ENCODE measurements at regions not wholly inside any gene's neighbourhood (a gene's known extent, or its start where the extent isn't known, plus 50 kb on each side); places are given as distances from the start of the nearest gene placed in this dataset.

DNA sequence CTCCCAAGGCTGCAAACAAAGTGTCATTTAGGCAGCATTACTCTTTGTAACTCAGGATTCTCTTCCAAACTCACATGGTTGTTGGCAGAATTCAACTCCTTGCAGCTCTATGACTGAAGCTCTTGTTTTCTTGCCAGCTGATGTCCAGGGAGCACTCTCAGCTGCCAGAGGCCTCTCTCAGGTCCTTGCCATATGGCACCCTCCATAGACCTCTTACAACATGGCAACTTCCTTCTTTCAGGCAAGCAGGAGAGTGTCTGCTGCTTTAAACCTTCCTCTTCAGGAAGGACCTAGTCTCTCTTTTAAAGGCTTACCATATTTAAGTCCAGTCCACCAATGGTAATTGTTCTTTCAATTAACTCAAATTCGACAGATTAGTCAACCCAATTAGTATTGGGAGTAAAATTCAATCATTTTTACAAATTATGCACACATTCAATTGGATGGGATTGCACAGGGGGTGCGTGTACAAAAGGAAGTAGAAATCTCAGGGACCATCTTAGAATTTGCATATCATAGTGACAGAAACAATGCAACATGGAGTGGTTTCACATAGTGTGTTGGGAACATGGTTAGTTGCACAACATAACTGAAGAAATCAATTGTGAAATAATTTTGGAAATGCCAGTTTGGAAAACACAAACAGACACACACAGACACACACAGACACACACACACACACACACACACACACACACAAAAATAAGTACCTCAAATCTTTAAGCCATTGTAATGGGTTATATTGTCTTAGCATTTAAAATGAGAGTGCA lies 893.5 kb upstream of the ZEB2 start:
- TF ChIP-seq, protein P1, sequence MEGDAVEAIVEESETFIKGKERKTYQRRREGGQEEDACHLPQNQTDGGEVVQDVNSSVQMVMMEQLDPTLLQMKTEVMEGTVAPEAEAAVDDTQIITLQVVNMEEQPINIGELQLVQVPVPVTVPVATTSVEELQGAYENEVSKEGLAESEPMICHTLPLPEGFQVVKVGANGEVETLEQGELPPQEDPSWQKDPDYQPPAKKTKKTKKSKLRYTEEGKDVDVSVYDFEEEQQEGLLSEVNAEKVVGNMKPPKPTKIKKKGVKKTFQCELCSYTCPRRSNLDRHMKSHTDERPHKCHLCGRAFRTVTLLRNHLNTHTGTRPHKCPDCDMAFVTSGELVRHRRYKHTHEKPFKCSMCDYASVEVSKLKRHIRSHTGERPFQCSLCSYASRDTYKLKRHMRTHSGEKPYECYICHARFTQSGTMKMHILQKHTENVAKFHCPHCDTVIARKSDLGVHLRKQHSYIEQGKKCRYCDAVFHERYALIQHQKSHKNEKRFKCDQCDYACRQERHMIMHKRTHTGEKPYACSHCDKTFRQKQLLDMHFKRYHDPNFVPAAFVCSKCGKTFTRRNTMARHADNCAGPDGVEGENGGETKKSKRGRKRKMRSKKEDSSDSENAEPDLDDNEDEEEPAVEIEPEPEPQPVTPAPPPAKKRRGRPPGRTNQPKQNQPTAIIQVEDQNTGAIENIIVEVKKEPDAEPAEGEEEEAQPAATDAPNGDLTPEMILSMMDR (conservative IDR thresholded peaks at IDR 0.05; ENCODE audit: low read depth, low read length), result no peak
- no peak for DNase-seq (ENCODE audit: low read depth)
- no peak overlapping the region for H3K4me3 ChIP-seq (ENCODE audit: low read depth, low read length)

DNA sequence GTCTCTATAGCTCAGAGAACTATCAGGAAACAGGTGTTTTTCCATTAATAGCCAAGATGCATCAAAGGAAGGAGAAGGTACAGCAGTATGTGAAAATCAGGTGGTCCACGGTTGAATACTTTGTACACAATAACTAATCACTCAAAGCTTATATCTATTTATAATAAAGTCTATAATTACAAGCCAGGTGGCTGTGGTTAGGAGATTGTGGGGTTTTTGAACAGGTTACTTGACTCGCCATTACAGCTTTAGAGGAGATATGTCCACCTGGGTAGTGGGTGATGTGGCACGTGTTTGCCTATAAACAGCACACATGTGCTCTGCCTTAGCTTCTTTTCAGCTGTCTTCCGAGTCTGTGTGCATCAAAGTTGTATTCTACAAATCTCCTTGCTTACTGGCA lies 892.2 kb upstream of the ZEB2 start:
- H3K4me3 ChIP-seq (ENCODE audit: low read depth, low read length), result no peak overlapping the region
- DNase-seq (ENCODE audit: low read depth), result no peak
- TF ChIP-seq, protein P1 (conservative IDR thresholded peaks at IDR 0.05; ENCODE audit: low read depth, low read length), result no peak

DNA sequence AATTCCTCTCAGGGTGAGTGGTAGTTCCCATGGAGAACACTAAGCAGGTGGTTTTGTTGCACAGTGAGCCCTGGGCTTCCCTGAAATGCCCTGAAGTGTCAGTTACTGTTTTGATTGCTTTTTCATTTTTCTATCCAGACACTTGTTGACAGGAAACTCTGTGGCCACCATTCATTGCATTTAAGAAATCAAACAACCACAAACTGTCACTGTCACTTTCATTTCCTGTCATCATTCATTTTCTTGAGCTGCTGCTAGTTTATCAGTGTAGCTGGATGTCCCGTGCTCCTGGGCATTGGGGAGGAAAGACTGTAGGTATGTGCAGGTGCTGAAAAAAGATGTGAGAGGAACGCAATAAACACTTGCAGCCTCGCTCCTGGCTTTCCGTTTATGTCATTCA lies 891.6 kb upstream of the ZEB2 start:
- H3K4me3 ChIP-seq (ENCODE audit: low read depth, low read length), result no peak overlapping the region
- no peak for DNase-seq (ENCODE audit: low read depth)
- TF ChIP-seq, protein P1 (conservative IDR thresholded peaks at IDR 0.05; ENCODE audit: low read depth, low read length), result no peak

DNA sequence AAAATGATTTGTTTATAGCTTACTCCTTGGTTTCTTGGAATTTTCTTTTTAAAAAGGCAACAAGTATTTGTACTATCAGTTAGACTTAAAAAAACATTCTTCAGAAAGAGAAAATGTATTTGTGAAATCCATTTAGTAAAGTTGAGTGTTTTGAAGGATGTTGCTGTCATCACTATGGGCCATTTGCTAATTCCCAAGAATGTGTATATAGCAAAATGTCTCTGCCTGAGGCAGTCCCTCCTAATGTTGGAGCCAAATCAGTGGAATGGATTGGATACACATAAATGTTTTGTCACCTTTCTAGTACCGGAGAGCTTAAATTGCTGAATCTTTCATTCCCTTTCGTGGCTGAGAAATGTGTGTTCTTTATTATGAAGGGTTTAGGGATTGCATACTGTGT lies 890.2 kb upstream of the ZEB2 start:
- TF ChIP-seq, protein P1 (conservative IDR thresholded peaks at IDR 0.05; ENCODE audit: low read depth, low read length), result no peak
- H3K4me3 ChIP-seq (ENCODE audit: low read depth, low read length), result no peak overlapping the region
- no peak for DNase-seq (ENCODE audit: low read depth)

DNA sequence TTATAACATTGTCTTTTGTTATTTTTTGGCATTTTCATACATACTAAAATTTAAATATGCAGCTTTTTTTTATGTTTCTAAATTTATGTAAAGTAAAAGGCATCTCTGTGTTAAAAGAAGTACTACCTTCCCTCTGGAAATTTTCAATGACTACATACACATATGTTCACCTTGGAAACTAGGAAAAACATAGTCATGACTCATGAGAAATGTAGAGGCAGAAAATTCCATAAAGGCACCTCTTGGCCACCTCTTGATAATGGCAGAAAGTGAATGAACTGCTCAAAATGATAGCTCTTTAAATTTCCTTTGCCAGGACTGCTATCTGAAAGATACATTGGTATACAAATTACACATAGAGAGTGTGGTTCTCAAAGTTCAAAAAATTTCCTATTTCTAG lies 889.1 kb upstream of the ZEB2 start:
- H3K4me3 ChIP-seq (ENCODE audit: low read depth, low read length), result no peak overlapping the region
- TF ChIP-seq, protein P1 (conservative IDR thresholded peaks at IDR 0.05; ENCODE audit: low read depth, low read length), result no peak
- DNase-seq (ENCODE audit: low read depth), result no peak

DNA sequence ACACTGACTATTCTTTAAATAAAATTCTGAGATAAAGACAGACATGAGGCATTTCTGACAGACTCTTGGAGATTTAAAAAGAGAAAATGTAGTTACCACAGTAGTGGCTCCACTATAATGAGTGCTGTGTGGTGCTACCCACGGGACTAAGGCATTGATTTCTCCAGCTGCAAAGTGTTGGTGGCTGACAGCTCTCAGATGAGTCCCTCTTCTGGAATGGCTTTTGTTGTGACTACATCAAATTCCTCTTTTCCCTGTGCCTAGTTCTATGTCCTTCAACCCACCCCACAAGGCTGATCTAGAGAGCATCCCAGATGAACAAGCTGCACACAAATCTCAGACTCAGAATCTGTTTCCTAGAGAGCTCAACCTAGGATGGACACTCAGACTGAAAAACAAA lies 884.8 kb upstream of the ZEB2 start:
- DNase-seq (ENCODE audit: low read depth), result no peak
- H3K4me3 ChIP-seq (ENCODE audit: low read depth, low read length), result no peak overlapping the region
- TF ChIP-seq, protein P1 (conservative IDR thresholded peaks at IDR 0.05; ENCODE audit: low read depth, low read length), result no peak

DNA sequence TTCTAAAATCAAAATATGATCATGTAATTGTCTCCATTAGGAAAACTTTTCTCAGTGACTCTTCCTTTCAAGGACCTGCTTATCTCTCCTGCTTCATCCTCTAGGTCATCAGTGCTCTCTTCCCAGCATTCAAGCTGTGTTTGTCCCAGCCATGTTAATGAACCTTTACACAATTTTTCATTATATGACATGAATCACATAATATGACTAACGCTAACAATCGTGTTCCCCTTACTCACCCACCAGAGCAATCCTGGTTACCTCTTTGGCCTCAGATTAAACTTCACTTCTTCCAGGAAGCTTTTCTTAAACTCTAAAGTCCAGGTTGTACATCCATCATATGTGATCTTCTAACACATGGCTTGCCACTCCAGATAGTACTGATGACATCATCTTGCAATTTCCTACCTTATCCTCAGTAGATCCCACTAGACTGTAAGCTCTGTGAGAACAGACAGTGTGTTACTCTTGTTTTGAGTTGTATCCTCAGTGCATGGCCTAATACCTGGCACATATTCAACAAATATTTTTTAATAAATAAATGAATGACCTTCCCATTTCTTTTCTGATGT lies 882.9 kb upstream of the ZEB2 start:
- DNase-seq (ENCODE audit: low read depth), result no peak
- TF ChIP-seq, protein P1 (conservative IDR thresholded peaks at IDR 0.05; ENCODE audit: low read depth, low read length), result no peak
- no peak overlapping the region for H3K4me3 ChIP-seq (ENCODE audit: low read depth, low read length)
